ENCODE measurements at regions not wholly inside any gene's neighbourhood (a gene's known extent, or its start where the extent isn't known, plus 50 kb on each side); places are given as distances from the start of the nearest gene placed in this dataset.

- TF ChIP-seq EZH2 (IDR thresholded peaks at IDR 0.05; ENCODE audit: borderline replicate concordance, low read depth, low read length, severe bottlenecking) (no peak), CTCF (IDR thresholded peaks at IDR 0.05; ENCODE audit: borderline replicate concordance, extremely low read depth, low read length, poor library complexity, severe bottlenecking) (no peak)
Observed at GRCh38 chrY:15457682-15458081, 933.4 kb downstream of the NLGN4Y start.
